ENCODE measurements at regions not wholly inside any gene's neighbourhood (a gene's known extent, or its start where the extent isn't known, plus 50 kb on each side); places are given as distances from the start of the nearest gene placed in this dataset.

GRCh38 chr14:100673807-100674154 lies 52.9 kb upstream of the DLK1 start:
- peaks cover 0 to 53% (median 30%) of the 10 kb centered on the region in 5 donors for H3K4me1 ChIP-seq (ENCODE audit: control insufficient read depth in 5 of 5, insufficient read depth in 5 of 5, low read length in 5 of 5)

GRCh38 chr14:100674428-100674827 lies 52.3 kb upstream of the DLK1 start:
- no peak overlapping the region for H3K9ac ChIP-seq (ENCODE audit: insufficient read depth in 1 of 2, low read length in 2 of 2)
- WGBS, 2 donors = 80 to 88% methylated on average over 5 of the region's 5 CpGs
- H3K4me1 ChIP-seq (ENCODE audit: control insufficient read depth in 5 of 5, insufficient read depth in 5 of 5, low read length in 5 of 5) = peaks cover 0 to 53% (median 34%) of the 10 kb centered on the region in 5 donors
- no peaks in the 10 kb centered on the region for H3K9me3 ChIP-seq (ENCODE audit: control insufficient read depth in 4 of 4, insufficient read depth in 3 of 4, low read length in 3 of 4)
- no peak for TF ChIP-seq CTCF (IDR thresholded peaks at IDR 0.05; ENCODE audit: control extremely low read depth, extremely low read depth)
- H3K27ac ChIP-seq (ENCODE audit: low read depth in 1 of 2, low read length in 1 of 2) = no peak overlapping the region
- peaks cover 0 to 40% (median 4%) of the 10 kb centered on the region in 3 donors for H3K27me3 ChIP-seq (ENCODE audit: control insufficient read depth in 3 of 3, insufficient read depth in 3 of 3, low read length in 2 of 3)
- no peak overlapping the region for H3K4me3 ChIP-seq
- DNase-seq = no peak
- H3K36me3 ChIP-seq (ENCODE audit: control insufficient read depth in 4 of 4, insufficient read depth in 4 of 4, low read length in 4 of 4) = no peaks in the 10 kb centered on the region
- ATAC-seq (ENCODE audit: insufficient read depth, low FRiP score) = no peak

More at GRCh38 chr14:100673807-100674154, 52.9 kb upstream of the DLK1 start:
- DNase-seq (no peak), ATAC-seq (ENCODE audit: insufficient read depth, low FRiP score) (no peak)
- peaks cover 0 to 40% (median 4%) of the 10 kb centered on the region in 3 donors for H3K27me3 ChIP-seq (ENCODE audit: control insufficient read depth in 3 of 3, insufficient read depth in 3 of 3, low read length in 2 of 3)
- no peak overlapping the region for H3K4me3 ChIP-seq
- no peak for TF ChIP-seq CTCF (IDR thresholded peaks at IDR 0.05; ENCODE audit: control extremely low read depth, extremely low read depth)
- 86 to 95% methylated on average over 3 of the region's 3 CpGs for WGBS, 2 donors
- H3K27ac ChIP-seq (ENCODE audit: low read depth in 1 of 2, low read length in 1 of 2) = no peak overlapping the region
- H3K9me3 ChIP-seq (ENCODE audit: control insufficient read depth in 4 of 4, insufficient read depth in 3 of 4, low read length in 3 of 4) = no peaks in the 10 kb centered on the region
- H3K9ac ChIP-seq (ENCODE audit: insufficient read depth in 1 of 2, low read length in 2 of 2) = no peak overlapping the region
- no peaks in the 10 kb centered on the region for H3K36me3 ChIP-seq (ENCODE audit: control insufficient read depth in 4 of 4, insufficient read depth in 4 of 4, low read length in 4 of 4)

GRCh38 chr14:100674897-100675619 lies 51.6 kb upstream of the DLK1 start:
- 61 to 72% methylated on average over 19 of the region's 19 CpGs for WGBS, 2 donors
- Histone ChIP-seq H3K4me3 (no peak overlapping the region), H3K9ac (ENCODE audit: insufficient read depth in 1 of 2, low read length in 2 of 2) (no peak overlapping the region), H3K27me3 (ENCODE audit: control insufficient read depth in 3 of 3, insufficient read depth in 3 of 3, low read length in 2 of 3) (peaks cover 0 to 40% (median 4%) of the 10 kb centered on the region in 3 donors), H3K9me3 (ENCODE audit: control insufficient read depth in 4 of 4, insufficient read depth in 3 of 4, low read length in 3 of 4) (no peaks in the 10 kb centered on the region), H3K36me3 (ENCODE audit: control insufficient read depth in 4 of 4, insufficient read depth in 4 of 4, low read length in 4 of 4) (no peaks in the 10 kb centered on the region), H3K4me1 (ENCODE audit: control insufficient read depth in 5 of 5, insufficient read depth in 5 of 5, low read length in 5 of 5) (peaks cover 0 to 53% (median 31%) of the 10 kb centered on the region in 5 donors), H3K27ac (ENCODE audit: low read depth in 1 of 2, low read length in 1 of 2) (no peak overlapping the region)
- TF ChIP-seq CTCF (IDR thresholded peaks at IDR 0.05; ENCODE audit: control extremely low read depth, extremely low read depth) = no peak
- no peak for DNase-seq
- no peak for ATAC-seq (ENCODE audit: insufficient read depth, low FRiP score)

Measured in lung (tissue), 11 donors.